MM.1S (cell line): ENCODE measurements at regions not wholly inside any gene's neighbourhood (a gene's known extent, or its start where the extent isn't known, plus 50 kb on each side); places are given as distances from the start of the nearest gene placed in this dataset.

ENCODE experiments used
- EZH2 ChIP-seq: fragments of 300-600 bp; sonication (generic); optimal IDR thresholded peaks from 2 replicates; pipeline ENCODE3; 2017; ENCODE audit warnings: low read depth, mild to moderate bottlenecking, antibody characterized with exemption, low read length, mixed read lengths
- EZH2phosphoT487 ChIP-seq: fragments of 300-600 bp; sonication (generic); IDR thresholded peaks from 2 replicates; pipeline ENCODE4 v1.6.1; 2018; ENCODE audit warnings: antibody characterized with exemption, low read length
- TF ChIP-seq, protein P1 (sequence below): fragments of 300-600 bp; sonication (generic); IDR thresholded peaks from 2 replicates; pipeline ENCODE4 v1.5.1; 2016; ENCODE audit warnings: antibody characterized with exemption, low read length, mixed read lengths

GRCh38 chr12:29039013-29039412, 110.1 kb upstream of the FAR2 start:
- TF ChIP-seq, protein P1, sequence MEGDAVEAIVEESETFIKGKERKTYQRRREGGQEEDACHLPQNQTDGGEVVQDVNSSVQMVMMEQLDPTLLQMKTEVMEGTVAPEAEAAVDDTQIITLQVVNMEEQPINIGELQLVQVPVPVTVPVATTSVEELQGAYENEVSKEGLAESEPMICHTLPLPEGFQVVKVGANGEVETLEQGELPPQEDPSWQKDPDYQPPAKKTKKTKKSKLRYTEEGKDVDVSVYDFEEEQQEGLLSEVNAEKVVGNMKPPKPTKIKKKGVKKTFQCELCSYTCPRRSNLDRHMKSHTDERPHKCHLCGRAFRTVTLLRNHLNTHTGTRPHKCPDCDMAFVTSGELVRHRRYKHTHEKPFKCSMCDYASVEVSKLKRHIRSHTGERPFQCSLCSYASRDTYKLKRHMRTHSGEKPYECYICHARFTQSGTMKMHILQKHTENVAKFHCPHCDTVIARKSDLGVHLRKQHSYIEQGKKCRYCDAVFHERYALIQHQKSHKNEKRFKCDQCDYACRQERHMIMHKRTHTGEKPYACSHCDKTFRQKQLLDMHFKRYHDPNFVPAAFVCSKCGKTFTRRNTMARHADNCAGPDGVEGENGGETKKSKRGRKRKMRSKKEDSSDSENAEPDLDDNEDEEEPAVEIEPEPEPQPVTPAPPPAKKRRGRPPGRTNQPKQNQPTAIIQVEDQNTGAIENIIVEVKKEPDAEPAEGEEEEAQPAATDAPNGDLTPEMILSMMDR: no peak
- TF ChIP-seq EZH2phosphoT487 (no peak), EZH2 (no peak)
